SW480 (cell line): ENCODE measurements at regions not wholly inside any gene's neighbourhood (a gene's known extent, or its start where the extent isn't known, plus 50 kb on each side); places are given as distances from the start of the nearest gene placed in this dataset.
"Not testable (repeated sequence)": the region's sequence is repeated elsewhere in the genome, so short reads cannot be mapped to it uniquely, and the experiment has no call there.

Experiments used
- DNase-seq: peaks from one replicate; pipeline ENCODE4 v3.0.0-alpha.2; 2016; ENCODE audit warnings: low spot score

DNA sequence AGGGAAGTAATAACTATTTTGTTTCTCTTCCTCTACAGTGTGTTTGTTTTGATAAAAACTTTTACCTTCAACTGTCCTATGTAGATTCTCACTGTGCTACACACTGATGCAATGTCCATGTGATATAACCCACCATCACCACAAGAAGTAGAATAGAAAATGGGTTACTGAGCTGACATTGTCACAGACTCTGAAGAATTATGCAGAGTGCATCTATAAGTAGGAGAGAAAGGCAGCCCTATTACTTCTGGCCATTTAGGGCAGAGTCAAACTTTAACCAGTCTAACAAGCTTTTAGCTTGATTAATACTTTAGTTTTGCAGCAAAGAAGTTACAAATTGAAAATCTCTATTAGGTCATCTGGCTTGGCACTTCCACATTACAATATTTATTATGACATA, 354.0 kb upstream of the CDH8 start:
- no peak for DNase-seq

DNA sequence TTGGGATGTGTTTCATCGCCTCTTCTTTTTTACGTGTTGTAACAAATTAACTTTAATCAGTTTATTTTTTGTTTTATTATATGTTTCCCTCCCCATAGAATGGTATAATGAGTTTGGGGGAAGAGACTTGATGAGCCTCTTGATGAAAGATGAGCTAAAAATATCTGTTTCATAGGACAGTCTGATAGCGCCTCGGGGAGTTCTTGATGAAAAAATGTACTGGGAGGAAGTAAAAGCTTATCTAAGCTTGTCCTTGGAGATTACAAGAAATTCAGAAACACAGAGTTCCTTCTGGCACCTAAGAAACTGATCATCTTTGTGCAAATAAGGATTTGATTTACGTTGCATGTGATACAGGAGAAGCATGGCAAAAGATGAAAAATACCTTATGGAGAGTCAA, 350.2 kb upstream of the CDH8 start:
- DNase-seq: no peak

DNA sequence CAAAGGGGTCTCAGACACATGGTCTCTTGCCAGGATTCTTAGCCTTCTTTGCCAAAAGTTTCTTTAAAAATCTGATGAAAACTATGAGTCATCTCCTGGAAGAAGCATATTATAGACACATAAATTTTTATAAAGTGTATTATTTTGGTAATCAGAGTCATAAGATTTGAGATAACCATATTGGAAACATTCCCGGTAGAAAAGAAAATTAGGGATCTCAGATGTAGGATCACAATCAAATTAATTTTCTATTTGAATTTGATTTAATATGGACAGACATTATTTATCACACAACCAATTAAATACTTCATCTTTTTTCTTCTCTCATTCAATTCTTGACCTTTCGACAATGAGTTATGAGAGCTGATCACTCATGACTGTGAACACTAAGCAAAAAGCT, 347.7 kb upstream of the CDH8 start:
- no peak for DNase-seq

DNA sequence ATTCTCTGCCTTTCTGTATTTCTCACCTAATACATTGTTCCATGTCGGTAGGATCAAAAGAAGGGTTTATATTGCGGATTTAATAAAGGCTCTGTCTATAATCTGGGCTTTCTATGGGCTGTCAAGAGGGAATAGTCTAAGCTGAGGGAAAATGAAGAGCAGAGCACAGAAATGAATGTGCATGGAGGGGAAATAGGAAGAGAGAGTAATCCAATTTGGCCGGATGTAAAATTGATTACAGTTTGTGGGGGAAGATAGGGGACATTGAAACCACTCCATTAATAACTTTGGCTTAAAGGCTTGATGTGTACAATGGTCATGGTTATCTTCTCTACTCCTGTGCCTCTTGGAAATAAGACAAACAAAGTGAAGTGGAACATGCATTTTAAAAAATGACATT, 334.2 kb upstream of the CDH8 start:
- DNase-seq: no peak

DNA sequence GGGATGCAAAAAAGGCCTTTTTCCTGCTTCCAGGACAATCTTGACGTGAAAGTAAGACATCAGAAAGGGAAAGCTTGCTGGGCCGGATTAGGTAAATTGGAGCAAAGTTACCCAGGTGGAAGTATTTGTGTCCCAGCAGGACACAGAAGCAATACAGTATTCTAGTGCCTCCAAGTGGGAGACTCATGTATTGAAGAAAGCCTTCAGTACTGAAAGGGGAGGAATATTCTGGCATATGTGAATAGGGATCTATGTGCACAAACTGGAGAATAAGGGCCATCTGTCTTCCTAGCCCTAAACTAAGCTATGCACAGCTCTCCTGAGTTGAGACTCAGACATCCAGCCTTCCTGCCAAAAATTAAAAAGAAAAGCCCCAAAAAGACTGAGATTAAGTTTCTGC, 327.3 kb upstream of the CDH8 start:
- DNase-seq: no peak

DNA sequence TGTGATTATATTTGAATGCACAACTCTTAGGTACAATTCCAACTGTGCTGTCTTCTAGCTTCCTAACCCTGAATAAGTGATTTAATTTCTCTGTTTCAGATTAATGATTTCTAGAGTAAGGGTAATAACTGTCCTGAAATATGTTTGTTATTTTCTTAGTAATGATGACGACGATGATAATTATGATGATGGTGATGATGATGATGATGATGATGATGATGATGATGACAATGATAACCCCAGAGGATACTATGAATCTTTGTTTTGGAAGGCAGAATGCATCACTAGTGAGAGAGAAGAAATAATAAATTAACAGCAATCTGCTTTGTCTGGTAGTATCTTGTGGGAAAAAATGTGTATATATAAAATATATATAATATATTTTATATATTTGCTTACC, 317.1 kb upstream of the CDH8 start:
- no peak for DNase-seq

DNA sequence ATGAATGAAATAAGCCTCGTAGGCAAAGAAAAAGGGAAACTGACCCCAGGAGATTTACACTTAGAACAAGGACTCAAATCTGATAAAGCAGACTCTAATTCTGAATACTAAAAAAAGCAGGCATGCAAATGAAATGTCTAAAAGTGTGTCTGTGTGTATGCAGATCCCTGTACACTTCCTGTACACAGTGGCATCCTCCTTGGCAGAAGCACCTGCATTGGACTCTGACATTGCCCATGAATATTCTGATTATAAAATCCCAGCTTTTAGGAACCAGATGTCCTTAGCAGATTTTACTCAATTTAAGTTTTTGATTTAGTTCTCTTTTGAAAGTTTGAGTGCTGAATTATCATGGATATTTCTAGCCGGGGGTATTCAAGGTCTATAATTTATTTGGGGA, 306.0 kb upstream of the CDH8 start:
- no peak for DNase-seq

DNA sequence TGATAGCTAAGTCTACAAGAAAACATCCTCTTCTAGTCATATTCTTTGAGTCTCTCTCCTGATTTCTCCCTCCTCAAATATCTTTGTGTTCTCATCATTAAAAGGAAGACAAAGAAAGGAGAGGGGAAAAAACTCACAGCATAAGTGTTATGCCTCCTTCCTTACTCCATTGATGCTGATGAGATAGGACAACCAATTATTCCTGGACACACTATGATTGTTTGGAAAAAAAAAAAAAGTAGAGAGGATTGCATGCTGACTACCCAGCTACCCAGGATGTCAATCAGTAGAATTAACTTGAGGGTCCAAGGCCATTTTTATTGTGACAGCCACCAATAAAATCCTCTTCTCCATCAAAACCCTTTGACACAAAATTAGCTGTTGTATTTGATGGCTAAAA, 299.1 kb upstream of the CDH8 start:
- no peak for DNase-seq

DNA sequence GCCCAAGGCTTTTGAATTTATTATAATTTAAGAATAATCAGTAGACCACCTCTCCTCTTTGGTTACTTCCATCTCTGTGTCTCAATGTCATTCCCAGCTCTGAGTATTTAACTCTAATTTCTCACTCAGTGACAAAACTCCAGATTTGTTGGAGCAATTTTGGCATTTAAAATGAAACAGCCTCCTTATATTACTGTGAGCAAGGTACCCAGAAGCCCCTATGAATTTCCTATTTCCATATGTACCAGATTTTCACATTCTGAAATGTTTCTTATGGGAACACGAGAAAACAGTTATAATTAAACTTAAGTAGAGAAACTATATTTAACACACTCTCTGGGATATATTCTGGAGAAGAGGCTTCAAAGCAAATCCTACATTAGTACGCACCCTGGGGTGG, 285.4 kb upstream of the CDH8 start:
- no peak for DNase-seq

DNA sequence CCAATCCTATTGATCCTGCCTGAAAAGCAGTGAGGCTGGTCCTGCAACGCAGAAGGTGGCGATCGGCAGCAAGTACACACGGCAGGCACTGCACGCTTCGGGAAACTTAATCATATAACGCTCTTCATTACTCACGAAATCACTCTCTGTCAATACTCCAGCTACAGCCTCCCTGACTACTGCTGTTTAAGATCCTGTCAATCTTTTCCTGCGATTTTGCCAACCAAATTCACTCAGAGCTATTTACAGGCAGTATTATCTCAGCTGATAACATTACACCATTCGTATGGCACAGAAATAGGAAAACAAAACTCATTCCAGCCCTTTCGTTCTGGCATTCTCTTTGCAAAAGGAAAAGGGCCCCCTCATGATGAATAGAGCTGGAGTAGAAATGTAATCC, 262.4 kb upstream of the CDH8 start:
- no peak for DNase-seq

DNA sequence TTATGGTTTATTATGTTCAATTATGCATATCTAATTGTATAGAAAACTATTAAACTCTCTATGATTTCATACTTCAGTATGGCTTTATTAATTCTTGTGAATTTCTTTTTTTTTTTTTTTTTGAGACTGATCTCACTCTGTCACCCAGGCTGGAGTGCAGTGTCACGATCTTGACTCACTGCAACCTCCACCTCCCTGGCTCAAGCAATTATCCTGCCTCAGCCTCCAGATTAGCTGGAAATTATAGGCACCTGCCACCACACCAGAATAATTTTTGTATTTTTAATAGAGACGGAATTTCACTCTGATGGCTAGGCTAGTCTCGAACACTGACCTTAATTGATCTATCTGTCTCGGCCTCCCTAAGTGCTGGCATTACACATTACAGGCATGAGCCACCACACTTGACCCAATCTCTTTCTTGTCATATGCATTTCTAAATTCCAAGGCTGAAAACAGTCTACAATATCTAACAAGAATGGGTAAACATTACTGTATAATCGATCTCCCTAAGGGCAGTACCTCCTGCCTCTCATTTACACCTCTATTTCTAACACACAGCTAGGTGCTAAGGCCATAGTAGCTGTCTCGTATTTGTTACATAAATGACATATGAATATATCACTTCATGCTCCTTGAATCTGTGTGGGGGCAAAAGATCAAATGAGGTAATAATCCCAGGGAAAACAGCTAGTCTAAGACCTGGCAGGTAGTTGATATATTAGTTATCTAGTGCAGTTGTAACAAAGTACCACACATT, 258.2 kb upstream of the CDH8 start:
- DNase-seq: no peak

DNA sequence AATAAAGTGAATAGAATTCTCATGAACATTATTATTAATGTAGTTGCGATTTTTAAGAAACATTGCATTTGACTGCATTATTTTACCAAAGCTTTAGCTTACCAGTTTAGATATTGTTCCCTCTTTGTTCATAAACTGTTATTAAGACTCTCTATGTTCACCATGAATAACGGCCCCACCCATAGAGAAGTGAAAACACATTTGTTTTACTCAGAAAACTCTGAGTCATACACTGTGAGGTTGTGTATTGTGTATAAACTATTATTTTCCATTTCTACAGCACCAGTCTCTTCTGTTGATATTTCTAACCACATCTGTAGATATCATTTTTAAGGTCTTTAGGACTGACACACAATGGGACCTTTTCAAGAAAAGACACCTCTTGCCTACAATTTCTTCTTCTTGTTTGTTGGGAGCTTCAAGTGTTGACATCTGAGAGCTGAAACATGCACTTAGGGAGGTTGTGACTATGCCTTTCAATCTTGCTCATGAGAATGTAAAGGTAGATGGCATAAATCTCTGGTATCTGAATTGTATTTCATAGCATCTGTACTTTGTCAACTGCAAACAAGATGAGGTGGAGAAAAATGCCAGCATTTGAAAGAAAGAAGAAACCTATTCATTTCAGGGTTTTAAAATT, 252.9 kb upstream of the CDH8 start:
- no peak for DNase-seq

DNA sequence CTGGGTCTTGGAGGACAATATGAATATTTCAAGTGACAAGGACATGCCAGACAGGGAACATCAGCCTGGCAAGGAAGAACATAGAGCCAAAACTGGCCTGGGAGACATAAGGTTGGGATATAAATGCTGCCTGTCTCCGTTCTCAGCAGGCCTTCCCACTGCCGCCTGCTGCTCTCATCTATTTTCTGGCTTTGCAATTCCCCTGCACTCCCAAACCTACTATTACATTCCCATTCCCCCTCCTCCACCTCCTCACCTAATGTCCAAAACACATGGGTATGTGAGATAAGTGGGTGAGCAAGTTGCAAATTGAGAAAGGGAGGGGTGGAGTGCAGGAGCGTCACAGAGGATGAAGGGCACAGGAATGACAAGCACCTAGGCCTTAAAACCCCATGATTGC, 244.3 kb upstream of the CDH8 start:
- no peak for DNase-seq

DNA sequence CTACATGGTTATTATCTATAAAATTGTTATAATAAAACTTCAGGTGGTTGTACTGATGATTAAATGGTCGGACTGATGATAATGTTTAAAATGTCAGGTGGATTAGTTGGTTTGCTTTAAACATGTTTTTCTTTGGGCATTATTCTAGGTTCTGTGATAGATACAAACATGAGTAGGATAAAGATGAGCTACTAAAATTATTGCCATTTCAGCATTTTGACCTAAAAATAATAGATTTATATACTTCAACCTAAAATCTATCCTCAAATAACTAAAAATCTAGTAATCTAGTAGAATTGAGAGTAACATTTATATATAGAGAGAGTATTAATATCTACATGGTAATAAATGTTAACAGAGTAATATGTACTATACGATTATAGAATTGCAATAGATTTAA, 241.7 kb upstream of the CDH8 start:
- no peak for DNase-seq

DNA sequence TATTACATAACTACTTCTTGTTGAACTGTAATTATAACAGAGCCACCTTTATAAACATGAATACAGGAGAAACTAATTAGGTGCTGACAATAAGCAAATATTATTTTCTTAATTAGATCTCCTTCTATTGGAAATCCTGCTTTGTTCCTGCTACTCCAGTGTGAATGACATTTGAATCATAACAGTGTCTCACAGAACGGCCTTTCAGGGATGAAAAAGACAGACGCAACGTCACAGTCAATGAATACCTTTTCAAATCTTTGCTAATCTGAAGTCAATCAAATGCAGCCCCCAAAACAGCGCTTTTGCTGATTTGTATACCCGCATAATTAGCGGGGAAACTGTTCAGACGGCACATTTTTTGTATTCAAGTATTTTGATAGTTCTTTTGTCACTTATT, 240.4 kb upstream of the CDH8 start:
- no peak for DNase-seq

DNA sequence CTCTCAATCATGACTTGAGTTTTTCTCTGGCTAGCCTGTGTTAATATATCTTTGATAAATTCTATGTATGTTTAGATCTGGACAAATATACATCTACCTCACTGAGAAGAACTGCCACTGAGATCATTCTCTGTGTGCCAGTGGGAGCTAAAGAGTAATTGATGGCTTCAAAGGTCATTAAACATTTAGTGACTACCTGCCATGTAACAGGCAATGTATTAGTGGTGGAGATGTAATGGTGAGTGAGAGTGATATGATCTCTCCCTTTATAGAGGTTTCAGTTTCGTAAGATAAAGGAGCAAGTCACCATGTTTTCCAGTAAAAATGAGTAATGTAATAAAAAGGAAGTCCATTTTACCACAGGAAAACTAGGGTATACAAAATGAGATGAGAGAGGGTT, 235.8 kb upstream of the CDH8 start:
- no peak for DNase-seq

DNA sequence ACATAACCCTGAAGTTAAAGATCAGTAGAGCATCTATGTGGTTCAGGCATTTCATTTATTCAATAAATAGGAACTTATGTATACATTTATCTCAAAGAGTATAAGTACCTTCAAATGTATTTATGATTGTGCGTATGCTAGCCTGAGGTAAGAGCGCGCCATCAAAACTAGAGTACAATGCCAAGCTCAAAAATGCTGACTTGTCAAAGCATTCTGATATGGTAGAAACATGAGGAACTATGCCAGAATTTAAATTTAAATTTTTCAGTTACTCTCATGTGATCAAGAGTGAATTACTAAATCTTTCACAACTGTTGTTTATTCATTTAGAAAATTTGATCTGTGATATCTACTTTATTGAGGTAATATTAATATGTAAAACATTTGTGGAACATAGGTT, 225.5 kb upstream of the CDH8 start:
- DNase-seq: no peak

DNA sequence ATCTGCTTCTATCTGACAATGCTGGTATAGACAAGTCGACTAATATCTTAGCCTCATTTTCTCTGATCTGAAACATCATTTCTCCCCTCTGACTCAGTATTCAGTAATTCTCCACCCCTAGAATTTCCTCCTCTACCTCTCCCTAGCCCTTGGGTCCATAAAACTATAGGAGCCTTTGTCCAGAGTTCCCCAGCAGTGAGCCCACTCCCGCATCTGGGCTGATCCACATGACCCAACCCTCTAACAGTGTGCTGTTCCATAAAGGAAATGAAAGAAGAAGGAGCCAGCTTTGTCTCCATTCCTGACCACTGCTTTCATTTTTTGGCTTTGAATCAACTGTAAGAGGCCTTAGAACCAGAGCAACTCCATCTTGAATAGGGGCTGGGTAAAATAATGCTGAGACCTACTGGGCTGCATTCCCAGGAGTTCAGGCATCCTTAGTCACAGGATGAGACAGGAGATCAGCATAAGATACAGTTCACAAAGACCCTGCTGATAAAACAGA, 222.7 kb upstream of the CDH8 start:
- DNase-seq: not testable (repeated sequence)

DNA sequence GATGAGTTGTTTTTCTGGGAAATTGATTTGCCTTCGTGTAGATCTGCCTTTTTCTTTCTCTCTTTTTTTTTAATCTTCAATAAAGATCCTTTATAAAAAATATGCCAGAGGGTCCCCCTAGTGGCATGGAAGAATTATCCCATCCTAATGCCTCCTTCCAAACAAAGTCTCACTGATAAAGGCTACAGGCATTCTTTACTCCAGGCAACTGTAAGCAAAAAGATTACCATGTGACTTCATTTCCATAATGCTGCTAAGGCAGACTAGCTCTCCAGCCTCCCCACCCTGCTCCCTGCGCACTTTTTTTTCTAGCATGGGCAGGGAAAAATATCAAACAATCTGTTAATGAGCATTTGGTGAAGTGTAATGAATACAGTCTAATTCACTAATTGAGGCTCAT, 220.2 kb upstream of the CDH8 start:
- DNase-seq: peak; percentile 9

DNA sequence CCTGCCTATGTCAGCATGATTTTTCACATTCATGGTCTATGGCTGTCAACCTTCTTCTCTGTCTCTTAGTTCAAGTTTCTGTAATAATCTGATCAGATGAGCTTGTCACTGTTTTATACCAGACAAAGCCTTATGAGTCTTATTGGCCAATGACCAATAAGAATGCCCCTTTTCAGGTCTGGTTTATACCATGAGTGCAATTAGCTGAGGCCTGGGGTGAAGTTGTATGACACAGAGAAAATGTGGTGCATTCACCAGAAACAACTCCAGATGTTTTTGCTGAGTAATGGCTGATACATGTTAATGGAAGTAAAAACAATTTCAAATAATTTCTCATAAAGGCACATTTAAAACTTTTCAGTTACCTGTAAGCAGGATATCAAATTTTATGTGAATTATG, 218.6 kb upstream of the CDH8 start:
- no peak for DNase-seq

DNA sequence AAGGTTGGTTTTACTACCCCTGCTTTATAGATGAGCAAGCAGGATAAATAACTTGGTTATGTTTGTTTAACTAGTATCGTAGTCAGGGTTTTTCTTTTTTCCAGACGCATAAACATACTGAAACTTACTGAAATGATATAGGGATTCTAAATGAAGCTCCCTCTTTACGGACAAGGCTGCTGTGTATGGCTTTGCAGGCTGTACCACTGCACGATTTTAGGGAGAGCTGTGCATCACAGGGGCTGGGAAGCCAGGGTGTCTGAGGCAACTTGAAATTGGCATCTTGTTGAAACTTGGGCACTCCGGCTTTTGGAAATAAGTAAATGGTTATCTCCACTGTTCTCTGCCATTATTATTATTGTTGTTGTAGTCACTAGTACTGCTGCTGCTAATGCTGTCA, 218.1 kb upstream of the CDH8 start:
- DNase-seq: no peak

DNA sequence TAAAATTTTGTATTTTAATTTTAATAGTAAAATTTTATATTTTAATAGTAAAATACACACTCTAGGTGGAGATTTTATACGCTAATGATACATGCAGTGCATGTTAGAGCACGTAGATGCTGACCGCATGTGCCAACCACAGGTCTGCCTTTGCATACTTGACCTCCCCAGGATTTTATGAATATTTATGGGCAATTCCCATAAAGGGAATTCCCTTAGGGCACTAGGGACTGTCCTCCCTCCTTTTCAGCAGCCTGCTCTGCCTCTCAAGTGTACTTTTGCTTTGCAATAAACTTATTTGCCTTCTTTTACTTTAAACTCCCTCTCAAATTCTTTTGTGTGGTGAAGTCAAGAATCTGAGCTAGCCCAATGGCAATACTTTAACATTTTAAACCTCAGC, 217.7 kb upstream of the CDH8 start:
- no peak for DNase-seq

DNA sequence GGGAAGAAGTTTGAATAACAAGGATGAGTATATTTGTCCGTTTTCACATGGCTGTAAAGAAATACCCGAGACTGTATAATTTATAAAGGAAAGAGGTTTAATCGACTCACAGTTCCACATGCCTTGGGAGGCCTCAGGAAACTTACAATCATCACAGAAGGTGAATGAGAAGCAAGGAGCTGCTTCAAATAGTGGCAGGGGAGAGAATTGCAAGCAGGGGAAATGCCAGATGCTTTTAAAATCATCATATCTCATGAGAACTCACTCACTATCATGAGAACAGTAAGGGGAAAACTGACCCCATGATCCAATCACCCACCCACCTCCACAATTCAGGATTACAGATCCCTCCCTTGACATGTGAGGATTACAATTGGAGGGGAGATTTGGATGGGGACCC, 212.8 kb upstream of the CDH8 start:
- DNase-seq: no peak

DNA sequence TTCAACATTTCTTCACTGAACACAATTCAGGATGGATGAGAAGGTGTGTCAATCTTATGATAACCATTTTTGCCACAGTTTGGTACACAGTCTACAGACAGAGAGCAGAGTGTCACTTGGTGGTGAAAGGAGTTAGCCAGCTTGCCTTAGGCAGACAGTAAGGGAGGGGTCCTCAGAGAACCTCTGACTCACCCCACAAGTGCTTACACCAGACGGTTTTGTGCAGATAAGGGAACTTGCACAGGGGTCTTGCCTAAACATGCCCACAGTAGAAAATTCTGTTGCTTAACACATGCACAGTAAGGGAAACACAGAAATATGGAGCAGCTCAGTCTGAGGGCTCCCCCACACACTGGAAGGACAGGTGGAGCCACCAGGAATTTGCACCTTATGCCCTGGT, 204.5 kb upstream of the CDH8 start:
- no peak for DNase-seq
